ENCODE measurements at regions not wholly inside any gene's neighbourhood (a gene's known extent, or its start where the extent isn't known, plus 50 kb on each side); places are given as distances from the start of the nearest gene placed in this dataset.

DNA sequence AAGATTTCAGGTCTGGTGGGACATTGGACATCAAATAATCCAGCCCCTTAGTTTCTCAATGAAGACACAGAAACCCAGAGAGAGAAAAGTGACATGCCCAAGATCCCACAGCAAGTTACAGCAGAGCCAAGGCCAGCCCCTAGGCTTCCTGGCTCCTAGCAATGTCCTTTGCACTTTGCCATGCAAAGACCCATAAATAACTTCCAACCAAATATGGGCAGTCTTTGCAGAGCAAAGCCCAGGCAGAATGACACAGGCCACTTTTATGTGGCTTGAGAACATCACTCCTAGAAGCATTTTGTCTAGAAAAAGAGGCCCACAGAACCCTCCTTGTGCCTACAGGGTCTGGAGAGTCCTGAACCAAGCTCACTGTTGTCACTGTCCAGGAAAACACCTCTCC lies 78.1 kb upstream of the ATP6AP2 start:
- no peak overlapping the region for H3K4me3 ChIP-seq (ENCODE audit: low read length)
- TF ChIP-seq ZNF274 (IDR thresholded peaks at IDR 0.05; ENCODE audit: low read depth, low read length), result no peak

DNA sequence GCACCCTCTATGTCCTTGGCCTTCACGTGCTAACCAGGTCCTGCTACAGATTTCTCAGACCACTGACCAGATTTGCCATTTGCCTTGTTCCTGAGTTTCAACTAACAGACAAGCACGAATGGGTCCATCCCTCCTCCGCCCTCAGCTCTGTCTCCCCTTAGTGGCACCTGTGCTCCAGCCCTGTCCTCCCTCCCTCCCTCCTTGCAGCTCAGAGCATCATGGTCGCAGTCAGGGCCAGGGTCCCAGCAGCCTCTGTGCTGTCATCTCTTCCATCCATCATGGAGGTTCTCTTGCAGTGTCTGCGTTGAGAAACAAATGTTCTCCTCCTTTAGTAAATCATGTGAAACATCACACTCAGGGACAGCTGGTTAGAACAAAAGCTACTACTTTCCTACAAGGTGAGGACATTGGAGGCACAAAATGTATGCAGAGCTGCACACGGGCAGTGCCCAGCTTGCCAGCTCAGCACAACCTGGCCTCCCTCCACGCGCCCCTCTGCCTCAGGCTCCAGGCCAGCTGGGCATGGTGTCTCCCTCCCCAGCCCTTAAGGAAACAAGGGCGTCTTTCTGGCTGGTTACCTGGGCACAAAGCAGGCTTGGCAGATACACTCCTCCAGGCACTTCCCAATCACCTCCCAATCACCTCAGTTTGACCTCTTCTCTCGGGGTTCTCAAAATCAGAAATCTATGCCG lies 79.5 kb upstream of the ATP6AP2 start:
- TF ChIP-seq ZNF274 (IDR thresholded peaks at IDR 0.05; ENCODE audit: low read depth, low read length), result no peak
- no peak overlapping the region for H3K4me3 ChIP-seq (ENCODE audit: low read length)

DNA sequence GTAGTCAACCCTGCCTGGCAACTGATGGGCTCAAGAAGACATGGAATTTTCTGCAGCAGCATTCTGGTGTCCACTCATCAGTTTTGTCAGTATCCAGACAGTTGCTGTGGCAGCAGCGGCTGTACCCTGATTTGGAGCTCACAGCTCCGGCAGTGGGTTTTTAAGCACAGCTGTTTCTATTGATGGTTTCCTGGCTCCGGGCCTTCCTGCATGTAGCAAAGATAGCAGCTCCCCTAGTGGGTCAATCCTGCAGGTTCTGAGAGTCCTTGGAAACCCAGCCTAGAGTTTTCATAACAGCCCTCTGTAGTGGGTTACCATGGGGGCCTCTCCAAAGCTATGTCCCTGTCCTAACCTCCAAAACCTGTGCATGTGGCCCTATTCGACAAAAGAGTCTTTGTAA lies 84.0 kb upstream of the ATP6AP2 start:
- no peak for TF ChIP-seq ZNF274 (IDR thresholded peaks at IDR 0.05; ENCODE audit: low read depth, low read length)

DNA sequence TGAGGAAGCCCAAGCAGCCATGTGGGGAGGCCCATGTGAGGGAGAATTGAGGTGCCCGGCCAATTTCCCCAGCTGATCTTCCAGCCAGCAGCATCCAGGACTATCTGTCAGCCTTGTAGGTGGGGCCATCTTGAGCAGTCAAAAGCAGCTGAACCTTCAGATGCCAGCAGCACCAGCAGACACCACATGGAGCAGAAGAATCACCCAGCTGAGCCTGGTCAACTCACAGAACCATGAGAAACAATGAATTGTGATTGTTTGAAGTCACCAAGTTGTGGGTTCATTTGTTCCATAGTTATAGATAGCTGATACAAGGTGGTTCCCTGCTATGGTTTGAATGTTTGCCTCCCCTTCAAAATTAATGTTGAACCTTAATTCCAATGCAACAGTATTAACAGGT lies 85.1 kb upstream of the ATP6AP2 start:
- no peak for TF ChIP-seq ZNF274 (IDR thresholded peaks at IDR 0.05; ENCODE audit: low read depth, low read length)
- no peak overlapping the region for H3K4me3 ChIP-seq (ENCODE audit: low read length)

More for the DNA sequence above, 84.0 kb upstream of the ATP6AP2 start:
- no peak overlapping the region for H3K4me3 ChIP-seq (ENCODE audit: low read length)

DNA sequence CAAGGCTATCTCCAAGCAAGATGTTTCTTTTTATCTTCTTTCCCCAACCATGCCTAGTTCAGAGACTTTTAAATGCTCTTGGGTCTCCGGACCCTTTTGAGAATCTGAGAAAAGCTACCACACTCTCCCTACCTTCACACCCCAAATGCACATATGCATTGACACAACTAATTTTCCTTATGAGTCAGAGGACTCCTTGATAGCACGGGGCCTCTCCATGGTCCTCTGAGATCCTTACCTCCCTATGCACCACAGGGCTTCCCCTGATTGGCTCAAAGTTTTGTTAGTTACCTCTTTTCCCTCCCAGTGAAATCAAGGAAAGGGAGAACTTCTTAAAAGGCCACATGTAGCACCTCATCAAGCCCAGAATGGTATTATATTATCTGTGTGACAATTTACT lies 86.8 kb upstream of the ATP6AP2 start:
- TF ChIP-seq ZNF274 (IDR thresholded peaks at IDR 0.05; ENCODE audit: low read depth, low read length), result no peak
- no peak overlapping the region for H3K4me3 ChIP-seq (ENCODE audit: low read length)

DNA sequence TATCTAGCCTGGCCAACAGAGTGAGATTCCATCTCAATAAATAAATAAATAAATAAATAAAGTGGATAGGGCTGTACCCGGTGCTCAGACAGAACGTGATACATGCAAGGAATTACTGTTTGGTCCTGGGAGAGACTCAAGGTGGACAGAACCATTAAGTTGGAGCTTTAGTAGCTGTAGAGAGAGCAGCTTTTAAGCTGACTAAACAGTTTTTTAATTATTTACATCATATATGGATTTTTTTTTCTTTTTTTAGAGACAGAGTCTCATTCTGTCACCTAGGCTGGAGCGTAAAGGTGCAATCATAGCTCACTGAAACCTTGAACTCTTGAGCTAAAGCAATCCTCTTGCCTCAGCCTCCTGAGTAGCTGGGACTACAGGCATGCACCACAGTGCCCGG lies 92.5 kb upstream of the ATP6AP2 start:
- no peak overlapping the region for H3K4me3 ChIP-seq (ENCODE audit: low read length)
- TF ChIP-seq ZNF274 (IDR thresholded peaks at IDR 0.05; ENCODE audit: low read depth, low read length), result no peak

DNA sequence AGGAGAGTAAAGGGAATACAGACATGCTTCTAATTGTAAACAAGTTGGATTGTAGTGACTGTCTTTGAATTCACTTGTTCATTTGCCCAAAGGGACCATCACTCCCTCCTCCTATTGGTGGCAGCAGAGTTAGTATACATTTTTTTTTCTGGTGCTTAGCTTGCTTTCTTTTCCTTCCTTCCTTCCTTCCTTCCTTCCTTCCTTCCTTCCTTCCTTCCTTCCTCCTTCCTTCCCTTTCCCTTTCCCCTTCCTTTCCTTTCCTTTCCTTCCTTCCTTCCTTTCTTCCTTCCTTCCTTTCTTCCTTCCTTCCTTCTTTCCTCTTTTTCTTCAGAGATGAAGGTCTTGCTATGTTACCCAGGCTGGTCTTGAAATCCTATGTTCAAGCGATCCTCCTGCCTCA lies 94.8 kb upstream of the ATP6AP2 start:
- TF ChIP-seq ZNF274 (IDR thresholded peaks at IDR 0.05; ENCODE audit: low read depth, low read length), result no peak
- no peak overlapping the region for H3K4me3 ChIP-seq (ENCODE audit: low read length)

DNA sequence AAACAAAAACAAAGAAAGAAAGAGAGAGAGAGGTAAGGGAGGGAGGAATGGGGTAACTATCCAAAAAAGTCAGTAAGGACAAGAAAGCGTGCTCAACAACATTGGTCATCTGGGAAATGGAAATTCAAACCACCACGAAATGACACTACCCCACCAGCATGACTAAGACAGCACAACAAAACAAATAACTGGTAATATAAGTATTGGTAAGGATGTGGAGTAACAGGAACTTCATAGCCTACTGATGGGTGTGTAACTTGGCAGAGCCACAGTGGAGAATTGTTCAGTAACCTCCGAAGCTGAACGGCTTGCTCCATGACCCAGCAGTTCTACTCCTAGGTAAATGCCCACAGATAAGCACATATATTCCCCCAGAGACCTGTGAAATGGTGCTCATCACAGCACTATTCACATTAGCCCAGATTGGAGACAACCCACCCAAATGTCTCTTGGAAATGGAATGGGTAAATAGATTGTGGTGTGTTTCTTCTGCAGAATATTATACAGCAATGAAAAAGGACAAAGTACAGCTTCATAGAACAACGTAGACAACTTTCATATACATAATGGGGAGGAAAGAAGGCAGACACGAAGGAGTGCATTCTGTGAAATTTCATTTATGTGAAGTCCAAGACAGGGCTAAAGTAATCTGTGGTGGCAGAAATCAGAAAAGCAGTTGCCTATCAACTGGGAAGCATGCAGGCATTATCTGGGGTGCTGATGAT lies 95.5 kb upstream of the ATP6AP2 start:
- TF ChIP-seq ZNF274 (IDR thresholded peaks at IDR 0.05; ENCODE audit: low read depth, low read length), result no peak
- no peak overlapping the region for H3K4me3 ChIP-seq (ENCODE audit: low read length)

DNA sequence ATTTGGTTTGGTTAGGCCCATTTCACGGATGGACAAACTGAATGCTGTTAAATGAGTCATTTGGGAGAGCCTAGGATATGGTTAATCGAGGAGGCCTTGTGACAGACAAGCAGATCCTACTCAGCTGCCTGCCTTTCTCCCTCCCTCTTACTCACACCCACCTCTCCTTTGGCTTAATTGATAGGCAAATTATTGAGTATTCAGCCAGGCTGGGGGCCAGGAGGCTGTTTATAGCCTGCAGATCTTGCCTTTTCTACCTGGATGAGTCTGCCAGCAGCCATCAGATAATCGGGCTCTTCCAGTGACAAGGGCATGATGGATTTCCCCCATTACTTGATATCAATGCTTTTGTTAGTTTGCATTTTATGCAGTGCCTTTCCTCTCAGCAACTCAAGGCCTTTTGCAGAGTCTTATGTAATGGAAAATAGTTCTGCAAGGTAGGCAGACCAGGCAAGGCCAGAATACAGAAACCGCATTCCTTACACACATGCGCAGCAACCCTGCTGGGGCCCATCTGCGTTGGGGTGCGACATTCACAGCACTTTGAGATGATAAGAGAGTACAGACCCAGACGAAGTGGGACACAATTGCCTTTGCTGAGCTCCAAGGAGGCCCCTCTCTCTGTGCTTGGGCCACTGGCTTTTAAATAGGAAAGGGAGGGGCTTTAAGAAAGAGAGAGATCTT lies 96.2 kb upstream of the ATP6AP2 start:
- no peak for TF ChIP-seq ZNF274 (IDR thresholded peaks at IDR 0.05; ENCODE audit: low read depth, low read length)
- H3K4me3 ChIP-seq (ENCODE audit: low read length), result no peak overlapping the region

DNA sequence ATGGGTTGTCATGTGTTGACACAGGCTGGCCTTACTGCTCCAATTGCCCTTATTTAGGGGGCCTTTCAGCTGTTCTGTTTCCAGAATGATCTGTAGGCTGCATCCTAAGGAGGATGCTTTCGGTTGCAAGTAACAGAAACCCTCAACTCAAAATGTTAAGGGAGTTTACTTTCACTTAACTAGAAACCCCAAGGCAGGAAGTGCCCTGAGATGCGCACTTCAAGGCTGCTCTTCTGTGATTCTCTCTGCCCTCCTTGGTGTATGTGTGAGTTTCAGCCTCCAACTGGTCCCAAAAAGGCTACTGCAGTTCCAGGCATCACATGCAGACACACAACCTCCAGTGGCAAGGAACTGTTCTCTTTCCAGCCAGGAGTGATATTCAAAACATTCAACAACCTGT lies 97.3 kb upstream of the ATP6AP2 start:
- TF ChIP-seq ZNF274 (IDR thresholded peaks at IDR 0.05; ENCODE audit: low read depth, low read length), result no peak
- H3K4me3 ChIP-seq (ENCODE audit: low read length), result no peak overlapping the region

DNA sequence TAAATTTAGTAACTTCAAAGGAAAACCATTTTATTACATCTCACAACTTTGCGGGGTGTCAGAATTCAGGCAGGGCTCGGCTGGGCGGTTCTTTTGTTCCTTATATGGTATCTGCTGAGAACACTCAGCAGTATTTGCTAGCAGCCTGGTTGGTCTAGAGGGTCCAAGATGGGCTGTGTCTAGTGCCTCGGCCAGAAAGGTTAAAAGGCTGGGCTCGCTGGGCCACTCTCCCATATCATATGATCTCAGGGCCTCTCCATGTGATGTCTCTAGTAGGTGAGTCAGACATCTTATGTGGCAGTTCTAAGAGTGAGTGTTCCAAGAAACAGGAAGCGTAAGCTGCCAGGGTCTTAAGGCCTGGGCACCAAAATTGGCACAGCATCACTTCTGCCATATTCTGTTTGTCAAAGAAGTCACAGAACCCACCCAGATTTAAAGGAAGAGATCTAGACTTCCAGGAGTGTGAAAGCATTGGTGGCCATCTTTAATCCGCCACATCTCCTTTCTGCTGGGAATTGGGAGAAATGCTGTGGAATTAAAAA lies 100.9 kb upstream of the ATP6AP2 start:
- no peak for TF ChIP-seq ZNF274 (IDR thresholded peaks at IDR 0.05; ENCODE audit: low read depth, low read length)
- H3K4me3 ChIP-seq (ENCODE audit: low read length), result no peak overlapping the region

DNA sequence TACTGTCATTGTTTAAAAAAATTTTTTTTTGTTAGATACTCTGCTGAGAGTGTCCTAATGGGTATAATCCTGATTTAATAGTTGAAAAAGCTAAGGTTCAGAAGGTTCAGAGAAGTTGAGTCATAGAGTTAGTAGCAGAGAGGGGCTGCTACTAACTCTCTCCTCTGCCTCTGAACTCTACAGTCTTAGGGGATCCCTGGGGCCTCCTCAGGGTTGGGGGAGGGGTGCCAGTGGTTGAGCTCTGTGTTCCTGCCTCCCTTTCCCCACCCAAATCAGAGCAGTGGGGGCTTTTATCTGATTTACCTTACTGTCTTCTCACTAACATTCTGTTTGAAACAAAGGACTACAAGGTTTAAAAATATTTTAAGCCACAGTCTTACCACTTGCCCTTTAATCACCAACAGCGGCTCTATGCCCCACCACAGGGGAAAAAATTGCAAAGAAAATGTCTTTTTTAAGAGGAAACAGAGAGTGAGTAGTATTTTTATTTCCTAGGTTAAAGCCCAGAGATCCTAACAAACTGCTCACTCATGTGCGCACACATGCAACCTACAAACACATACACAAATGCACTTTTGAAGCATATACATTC lies 102.2 kb upstream of the ATP6AP2 start:
- TF ChIP-seq ZNF274 (IDR thresholded peaks at IDR 0.05; ENCODE audit: low read depth, low read length), result no peak

DNA sequence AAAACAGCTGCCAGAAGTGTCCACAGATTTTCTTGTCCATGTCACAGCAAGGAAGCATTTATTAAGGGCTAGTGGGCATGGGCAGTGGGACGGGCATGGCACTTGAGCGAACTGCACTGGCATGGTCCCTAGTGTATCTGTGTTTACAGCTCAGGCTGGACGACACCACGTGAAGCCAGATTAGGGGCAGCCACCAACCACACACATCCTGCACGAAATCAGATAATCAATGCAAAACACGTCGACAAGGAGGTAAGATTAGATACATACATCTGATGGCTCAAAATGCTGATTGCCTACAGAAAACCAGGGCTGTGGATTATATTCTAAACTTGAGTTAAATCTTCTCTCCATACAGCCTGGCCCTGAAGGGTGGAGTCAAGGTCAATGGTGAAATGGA lies 103.8 kb upstream of the ATP6AP2 start:
- H3K4me3 ChIP-seq (ENCODE audit: low read length), result no peak overlapping the region
- TF ChIP-seq ZNF274 (IDR thresholded peaks at IDR 0.05; ENCODE audit: low read depth, low read length), result no peak

More for the DNA sequence above, 102.2 kb upstream of the ATP6AP2 start:
- H3K4me3 ChIP-seq (ENCODE audit: low read length), result no peak overlapping the region

DNA sequence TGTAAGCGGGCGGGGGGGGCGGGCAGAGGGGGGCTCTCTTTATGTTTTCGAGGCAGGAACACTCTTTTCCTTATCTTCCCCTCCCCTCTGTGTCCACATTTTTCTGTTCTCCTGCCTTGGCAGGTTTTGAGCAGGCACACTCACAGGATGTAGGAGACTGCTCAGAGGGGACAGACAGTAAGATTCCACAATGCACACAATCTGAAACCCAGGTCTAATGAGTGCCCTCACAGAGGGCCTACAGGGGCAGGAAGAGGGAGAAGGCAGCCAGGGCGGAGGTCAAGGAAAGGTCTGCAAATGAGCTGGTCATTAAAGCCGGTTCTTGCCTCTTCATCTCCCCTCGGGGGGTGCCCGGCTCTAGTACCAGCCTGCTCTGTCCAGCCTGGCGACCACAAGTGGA lies 106.1 kb upstream of the ATP6AP2 start:
- H3K4me3 ChIP-seq (ENCODE audit: low read length), result no peak overlapping the region
- TF ChIP-seq ZNF274 (IDR thresholded peaks at IDR 0.05; ENCODE audit: low read depth, low read length), result no peak

All from GM08714 (cell line).